T-cell (primary cell): ENCODE measurements at regions not wholly inside any gene's neighbourhood (a gene's known extent, or its start where the extent isn't known, plus 50 kb on each side); places are given as distances from the start of the nearest gene placed in this dataset.
A peak's percentile ranks its signal among the peaks of the same experiment; 100 is the strongest.
"Not testable (repeated sequence)": the region's sequence is repeated elsewhere in the genome, so short reads cannot be mapped to it uniquely, and the experiment has no call there.

ENCODE experiments used
- ATAC-seq, 4 experiments: fragments of 200-7000 bp in 3 of 4; fragments of 150-1000 bp in 1 of 4; cut with Tn5 transposase; replicated peaks in 1 of 4; 1 replicate in 3 of 4; 2 replicates in 1 of 4; pipeline ENCODE4 v1.10.0; 2021; ENCODE audit warnings: moderate library complexity in 3 of 4, mild to moderate bottlenecking in 2 of 4, moderate number of reproducible peaks in 1 of 4
- CTCF ChIA-PET, 2 donors: fragments of 300-600 bp; sonication (Branson Sonifier 250); formaldehyde crosslinking; loops; one replicate each; lab custom pipeline; 2022; ENCODE audit warnings: antibody characterized with exemption in 2 of 2; lab: Charles Lee
- POLR2A ChIA-PET, 2 donors: fragments of 300-600 bp; sonication (Branson Sonifier 250); formaldehyde crosslinking; loops; one replicate each; lab custom pipeline; 2022; ENCODE audit warnings: antibody characterized with exemption in 2 of 2; lab: Charles Lee
- DNase-seq, 35 experiments: peaks; one replicate each; pipeline versions ENCODE4 v3.0.0 to v3.0.0-alpha.2; 2013 to 2023
- H3K27ac ChIP-seq: one replicate; pipeline ENCODE4 v1.5.1; 2013; ENCODE audit warnings: low read length
- H3K27me3 ChIP-seq, 2 experiments: replicated peaks in 1 of 2; 1 replicate in 1 of 2; 2 replicates in 1 of 2; pipeline versions ENCODE4 v1.6.1 to v1.7.0; 2013; ENCODE audit warnings: low read length in 1 of 2, mixed read lengths in 1 of 2; ENCODE audit not compliant: control insufficient read depth in 2 of 2, insufficient read depth in 2 of 2; ENCODE audit errors: extremely low read depth in 1 of 2
- H3K36me3 ChIP-seq, 2 donors: 1 replicate in 1 of 2; 2 replicates in 1 of 2; pipeline versions ENCODE4 v1.6.1 to v1.7.0; 2013; ENCODE audit warnings: low read length in 1 of 2; ENCODE audit not compliant: control insufficient read depth in 2 of 2, insufficient read depth in 1 of 2; ENCODE audit errors: extremely low read depth in 1 of 2
- H3K4me1 ChIP-seq, 2 experiments: 1 replicate in 1 of 2; 2 replicates in 1 of 2; pipeline versions ENCODE4 v1.6.1 to v1.7.0; 2013; ENCODE audit warnings: low read length in 2 of 2, mixed read lengths in 1 of 2; ENCODE audit not compliant: insufficient read depth in 2 of 2, control insufficient read depth in 1 of 2; ENCODE audit errors: extremely low read depth in 1 of 2
- H3K4me3 ChIP-seq, 2 donors: 1 replicate in 1 of 2; 2 replicates in 1 of 2; pipeline versions ENCODE4 v1.5.1 to v1.7.0; 2013; ENCODE audit warnings: mild to moderate bottlenecking in 2 of 2, low read length in 1 of 2, moderate library complexity in 1 of 2; ENCODE audit not compliant: control insufficient read depth in 1 of 2; ENCODE audit errors: extremely low read depth in 1 of 2
- H3K9me3 ChIP-seq: 2 replicates; pipeline ENCODE4 v1.7.0; 2013
- H3K27ac Mint-ChIP-seq, 2 donors: one replicate each; pipeline ENCODE4 v1.8.0; 2020 to 2021; ENCODE audit warnings: mild to moderate bottlenecking in 2 of 2, mixed read lengths in 2 of 2
- H3K27me3 Mint-ChIP-seq, 2 donors: one replicate each; pipeline ENCODE4 v1.8.0; 2021 to 2022; ENCODE audit warnings: mixed read lengths in 2 of 2
- H3K36me3 Mint-ChIP-seq: one replicate; pipeline ENCODE4 v1.8.0; 2021; ENCODE audit warnings: mixed read lengths
- H3K4me1 Mint-ChIP-seq, 3 donors: one replicate each; pipeline ENCODE4 v1.8.0; 2020 to 2022; ENCODE audit warnings: mixed read lengths in 3 of 3, mild to moderate bottlenecking in 1 of 3
- H3K4me3 Mint-ChIP-seq, 3 donors: one replicate each; pipeline ENCODE4 v1.8.0; 2020 to 2022; ENCODE audit warnings: mild to moderate bottlenecking in 3 of 3, mixed read lengths in 3 of 3, moderate library complexity in 3 of 3
- H3K9me3 Mint-ChIP-seq, 3 donors: one replicate each; pipeline ENCODE4 v1.8.0; 2020 to 2022; ENCODE audit warnings: mixed read lengths in 3 of 3
- WGBS: methylation state at CpG from one replicate; pipeline ENCODE4 v1.1.5; 2013; ENCODE audit warnings: missing lambda C conversion rate; ENCODE audit not compliant: insufficient coverage; 5-methylcytosine and 5-hydroxymethylcytosine counted together

DNA sequence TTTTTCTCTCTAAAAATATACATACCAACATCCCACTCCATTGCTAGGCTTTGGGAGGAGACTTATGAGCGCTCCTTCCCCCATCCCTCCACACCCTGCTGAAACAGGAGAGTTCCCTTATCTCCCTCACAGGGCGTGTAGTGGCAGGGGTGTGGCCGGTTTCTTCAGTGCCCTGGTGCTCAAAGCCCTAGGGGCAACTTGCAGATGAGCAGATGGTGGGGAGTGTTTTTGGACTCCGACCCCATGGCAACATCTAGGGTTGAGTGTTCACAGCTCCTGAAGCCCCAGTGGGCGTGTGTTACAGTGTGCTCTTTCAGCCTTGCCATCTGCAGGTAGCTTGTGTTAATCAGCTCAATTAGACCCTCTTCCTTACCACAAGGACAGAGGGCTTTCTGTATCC, 409.5 kb downstream of the MAT2B start:
- Mint-ChIP-seq H3K4me1 (peaks cover 0 to 8% (median 0%) of the 10 kb centered on the region in 3 donors), H3K4me3 (no peak overlapping the region), H3K36me3 (no peaks in the 10 kb centered on the region), H3K27ac (peak overlapping the region in 1 of 2 donors; percentile 7), H3K27me3 (no peaks in the 10 kb centered on the region), H3K9me3 (peaks cover 0 to 13% (median 5%) of the 10 kb centered on the region in 3 donors)
- Histone ChIP-seq H3K4me1 (peaks cover 0 to 16% of the 10 kb centered on the region in 2 experiments), H3K4me3 (no peak overlapping the region), H3K27ac (no peak overlapping the region), H3K36me3 (no peaks in the 10 kb centered on the region), H3K9me3 (no peaks in the 10 kb centered on the region), H3K27me3 (no peaks in the 10 kb centered on the region)
- 86% methylated on average over 1 of the region's 5 CpGs for WGBS
- CTCF ChIA-PET: no interaction called here
- ATAC-seq: no peak
- peak in 3 of 35 experiments; percentile 1 to 23 (median 3) for DNase-seq
- POLR2A ChIA-PET: no interaction called here

DNA sequence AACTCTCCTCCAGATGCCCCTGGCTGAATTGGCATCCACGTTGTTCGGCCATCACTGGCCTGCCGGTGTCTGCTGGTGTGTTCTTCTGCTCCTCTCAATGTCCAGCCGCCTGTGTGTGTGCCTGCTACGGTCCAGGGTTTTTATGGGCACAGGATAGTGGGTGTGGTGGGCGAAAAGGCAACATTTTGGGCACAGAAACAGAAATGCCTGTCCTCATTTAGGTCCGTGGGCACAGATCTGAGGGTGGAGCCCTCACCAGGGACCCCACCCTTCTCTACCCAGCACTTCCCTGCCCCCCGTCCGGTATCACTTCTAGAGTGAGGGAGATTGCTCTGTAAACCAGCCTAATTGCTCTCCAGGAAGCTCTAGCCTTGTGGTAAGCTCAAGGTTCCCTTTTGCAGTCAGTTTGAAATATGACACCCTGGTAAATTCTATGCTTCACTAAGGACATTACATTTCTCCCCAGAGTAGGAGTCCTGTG, 410.1 kb downstream of the MAT2B start:
- ChIA-PET POLR2A (no interaction called here), CTCF (no interaction called here)
- peak overlapping the region in 1 of 3 donors; percentile 13 for H3K4me3 Mint-ChIP-seq
- DNase-seq (peak in 1 of 35 experiments; percentile 14), ATAC-seq (peak in 3 of 4 experiments; percentile 29 to 49 (median 33))
- Histone ChIP-seq H3K27ac (peak overlapping the region; percentile 25), H3K4me1 (peaks cover 0 to 16% of the 10 kb centered on the region in 2 experiments), H3K36me3 (no peaks in the 10 kb centered on the region), H3K9me3 (no peaks in the 10 kb centered on the region), H3K4me3 (no peak overlapping the region), H3K27me3 (no peaks in the 10 kb centered on the region)
- 86% methylated on average over 3 of the region's 9 CpGs for WGBS
- H3K36me3 Mint-ChIP-seq: no peaks in the 10 kb centered on the region
- peaks cover 0 to 13% (median 5%) of the 10 kb centered on the region in 3 donors for H3K9me3 Mint-ChIP-seq
- peaks cover 0 to 8% (median 0%) of the 10 kb centered on the region in 3 donors for H3K4me1 Mint-ChIP-seq
- H3K27ac Mint-ChIP-seq: peak overlapping the region in 1 of 2 donors; percentile 63
- H3K27me3 Mint-ChIP-seq: no peaks in the 10 kb centered on the region

GRCh38 chr5:163916376-163916775, 411.0 kb downstream of the MAT2B start:
- H3K4me3 ChIP-seq: no peak overlapping the region
- H3K4me1 Mint-ChIP-seq: peaks cover 0 to 8% (median 0%) of the 10 kb centered on the region in 3 donors
- H3K36me3 Mint-ChIP-seq: no peaks in the 10 kb centered on the region
- H3K36me3 ChIP-seq: no peaks in the 10 kb centered on the region
- no CpG with 5 or more reads among the region's 2 CpGs for WGBS
- DNase-seq (peak in 4 of 35 experiments; percentile 1 to 26 (median 5)), ATAC-seq (peak in 3 of 4 experiments; percentile 20 to 67 (median 35))
- peak overlapping the region; percentile 50 to 63 for H3K27ac Mint-ChIP-seq
- peak overlapping the region; percentile 27 for H3K27ac ChIP-seq
- peaks cover 0 to 16% of the 10 kb centered on the region in 2 experiments for H3K4me1 ChIP-seq
- no peaks in the 10 kb centered on the region for H3K27me3 ChIP-seq
- no peaks in the 10 kb centered on the region for H3K9me3 ChIP-seq
- CTCF ChIA-PET: no interaction called here
- POLR2A ChIA-PET: no interaction called here
- H3K9me3 Mint-ChIP-seq: peaks cover 5 to 13% (median 8%) of the 10 kb centered on the region in 3 donors
- H3K4me3 Mint-ChIP-seq: no peak overlapping the region
- no peaks in the 10 kb centered on the region for H3K27me3 Mint-ChIP-seq

- H3K4me3 Mint-ChIP-seq: no peak overlapping the region
- peaks cover 5 to 13% (median 10%) of the 10 kb centered on the region in 3 donors for H3K9me3 Mint-ChIP-seq
- no peaks in the 10 kb centered on the region for H3K27me3 Mint-ChIP-seq
- no peak for ATAC-seq
- no peaks in the 10 kb centered on the region for H3K9me3 ChIP-seq
- H3K4me3 ChIP-seq: no peak overlapping the region
- no peak for DNase-seq
- H3K27me3 ChIP-seq: no peaks in the 10 kb centered on the region
- no peaks in the 10 kb centered on the region for H3K36me3 ChIP-seq
- peaks cover 0 to 16% of the 10 kb centered on the region in 2 experiments for H3K4me1 ChIP-seq
- H3K27ac ChIP-seq: peak overlapping the region; percentile 27
- ChIA-PET POLR2A (no interaction called here), CTCF (no interaction called here)
- no CpG with 5 or more reads among the region's 1 CpG for WGBS
- H3K27ac Mint-ChIP-seq: peak overlapping the region in 1 of 2 donors; percentile 44
- peaks cover 0 to 8% (median 0%) of the 10 kb centered on the region in 3 donors for H3K4me1 Mint-ChIP-seq
- no peaks in the 10 kb centered on the region for H3K36me3 Mint-ChIP-seq
Observed at GRCh38 chr5:163916861-163917260, 411.4 kb downstream of the MAT2B start.

DNA sequence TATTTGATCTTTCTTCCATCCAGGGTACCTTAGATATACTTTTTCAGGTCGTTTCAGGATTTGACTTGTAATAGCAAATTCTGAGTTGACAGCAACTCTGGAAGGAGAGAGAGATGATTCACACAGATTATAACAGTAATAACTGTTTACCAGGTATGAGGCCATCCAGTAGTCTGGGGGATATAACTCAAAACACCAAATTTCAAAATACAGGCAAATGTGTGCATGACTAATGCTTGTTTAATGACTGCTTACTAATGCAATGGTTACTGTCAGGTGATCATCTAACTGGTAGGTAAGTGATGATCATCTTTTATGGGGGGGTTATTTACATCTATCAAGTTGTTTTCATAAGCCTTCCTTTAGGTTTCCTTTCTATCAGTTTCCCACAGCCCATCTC, 412.3 kb downstream of the MAT2B start:
- WGBS: no CpG with 5 or more reads among the region's 1 CpG
- ATAC-seq (no peak), DNase-seq (no peak)
- Histone ChIP-seq H3K4me3 (no peak overlapping the region), H3K27ac (no peak overlapping the region), H3K9me3 (no peaks in the 10 kb centered on the region), H3K27me3 (no peaks in the 10 kb centered on the region), H3K4me1 (peaks cover 0 to 16% of the 10 kb centered on the region in 2 experiments), H3K36me3 (no peaks in the 10 kb centered on the region)
- CTCF ChIA-PET: no interaction called here
- Mint-ChIP-seq H3K27ac (no peak overlapping the region), H3K36me3 (no peaks in the 10 kb centered on the region), H3K4me1 (peaks cover 0 to 8% (median 0%) of the 10 kb centered on the region in 3 donors), H3K9me3 (peaks cover 5 to 13% (median 10%) of the 10 kb centered on the region in 3 donors), H3K27me3 (no peaks in the 10 kb centered on the region), H3K4me3 (no peak overlapping the region)
- POLR2A ChIA-PET: no interaction called here

- H3K9me3 ChIP-seq, CTCF ChIA-PET, POLR2A ChIA-PET: not testable (repeated sequence)
Observed at GRCh38 chr5:163934990-163935389, 429.6 kb downstream of the MAT2B start.

More at GRCh38 chr5:163934990-163935389, 429.6 kb downstream of the MAT2B start:
- not testable (repeated sequence) for H3K27me3 Mint-ChIP-seq, H3K36me3 Mint-ChIP-seq, H3K36me3 ChIP-seq, H3K4me1 ChIP-seq, H3K4me1 Mint-ChIP-seq, H3K27me3 ChIP-seq, H3K27ac ChIP-seq, ATAC-seq, H3K4me3 ChIP-seq, H3K4me3 Mint-ChIP-seq, H3K27ac Mint-ChIP-seq, DNase-seq
- peaks cover 5 to 26% (median 14%) of the 10 kb centered on the region in 3 donors for H3K9me3 Mint-ChIP-seq
- WGBS: no CpG with 5 or more reads among the region's 1 CpG
